Progenitor cell of endocrine pancreas (in vitro differentiated cells): ENCODE measurements at regions not wholly inside any gene's neighbourhood (a gene's known extent, or its start where the extent isn't known, plus 50 kb on each side); places are given as distances from the start of the nearest gene placed in this dataset.

ENCODE experiments used
- DNase-seq: peaks from one replicate; pipeline ENCODE4 v3.0.0; 2021; ENCODE audit warnings: low spot score; ENCODE audit not compliant: unreplicated experiment
- H3K27ac Mint-ChIP-seq: 2 replicates; pipeline ENCODE4 v1.8.0; 2021; ENCODE audit warnings: mild to moderate bottlenecking, moderate library complexity, mixed read lengths
- H3K27me3 Mint-ChIP-seq: 2 replicates; pipeline ENCODE4 v1.8.0; 2021; ENCODE audit warnings: mixed read lengths
- H3K36me3 Mint-ChIP-seq: 2 replicates; pipeline ENCODE4 v1.8.0; 2022; ENCODE audit warnings: mixed read lengths; ENCODE audit not compliant: insufficient read depth
- H3K4me1 Mint-ChIP-seq: 2 replicates; pipeline ENCODE4 v1.8.0; 2021; ENCODE audit warnings: low read depth, mixed read lengths
- H3K4me3 Mint-ChIP-seq: 2 replicates; pipeline ENCODE4 v1.8.0; 2021; ENCODE audit warnings: low read depth, mild to moderate bottlenecking, moderate library complexity, mixed read lengths
- H3K9me3 Mint-ChIP-seq: 2 replicates; pipeline ENCODE4 v1.8.0; 2021; ENCODE audit warnings: low read depth, mixed read lengths
- TF ChIP-seq, protein P1 (sequence below): fragments of 200-600 bp; sonication (generic); IDR thresholded peaks from one replicate; pipeline ENCODE4 v1.5.0; 2021; ENCODE audit warnings: antibody characterized with exemption, mild to moderate bottlenecking; ENCODE audit not compliant: unreplicated experiment

DNA sequence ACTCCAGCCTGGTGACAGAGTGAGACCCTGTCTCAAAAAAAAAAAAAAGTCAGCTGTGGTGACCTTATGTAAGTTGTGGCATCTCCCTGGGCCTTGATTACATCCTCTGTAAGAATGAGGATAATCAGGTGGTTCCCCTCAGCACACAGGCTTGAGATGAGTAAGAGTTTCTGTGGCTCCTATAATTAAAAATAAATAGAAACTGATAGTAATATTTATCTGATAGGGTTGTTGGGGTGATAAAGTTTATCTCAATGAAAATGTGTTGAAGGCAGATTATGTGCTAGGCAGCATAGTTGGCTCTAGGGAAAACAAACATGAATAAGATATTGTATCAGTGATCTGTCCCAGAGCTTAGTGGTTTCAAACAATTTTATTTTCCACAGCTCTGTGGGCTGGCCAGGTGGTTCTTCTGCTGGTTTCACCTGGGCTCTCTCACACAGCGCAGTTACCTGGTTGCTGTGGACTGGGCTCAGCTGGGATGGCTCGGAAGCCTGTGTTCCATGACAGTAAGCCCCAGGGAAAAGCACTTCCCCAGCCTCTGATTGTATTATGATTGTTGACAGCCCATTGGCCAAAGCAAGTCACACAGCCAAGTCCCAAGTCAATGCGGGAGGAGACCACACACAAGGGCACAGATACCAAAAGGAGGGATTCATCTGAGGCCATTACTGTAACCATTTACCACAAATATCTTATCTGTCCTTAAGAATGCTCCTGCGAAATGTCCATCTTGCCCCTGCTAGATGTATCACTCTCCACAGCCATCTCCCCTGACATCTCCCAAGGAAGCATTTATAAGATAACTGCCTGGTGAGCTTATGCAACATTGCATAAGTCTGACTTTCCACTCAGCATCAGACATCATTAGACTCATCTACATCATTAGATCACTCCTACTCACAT lies 151.7 kb downstream of the NUAK1 start:
- no peaks in the 10 kb centered on the region for H3K9me3 Mint-ChIP-seq
- H3K27ac Mint-ChIP-seq = no peak overlapping the region
- H3K27me3 Mint-ChIP-seq = peaks cover 42% of the 10 kb centered on the region
- DNase-seq = no peak
- H3K36me3 Mint-ChIP-seq = no peaks in the 10 kb centered on the region
- TF ChIP-seq, protein P1, sequence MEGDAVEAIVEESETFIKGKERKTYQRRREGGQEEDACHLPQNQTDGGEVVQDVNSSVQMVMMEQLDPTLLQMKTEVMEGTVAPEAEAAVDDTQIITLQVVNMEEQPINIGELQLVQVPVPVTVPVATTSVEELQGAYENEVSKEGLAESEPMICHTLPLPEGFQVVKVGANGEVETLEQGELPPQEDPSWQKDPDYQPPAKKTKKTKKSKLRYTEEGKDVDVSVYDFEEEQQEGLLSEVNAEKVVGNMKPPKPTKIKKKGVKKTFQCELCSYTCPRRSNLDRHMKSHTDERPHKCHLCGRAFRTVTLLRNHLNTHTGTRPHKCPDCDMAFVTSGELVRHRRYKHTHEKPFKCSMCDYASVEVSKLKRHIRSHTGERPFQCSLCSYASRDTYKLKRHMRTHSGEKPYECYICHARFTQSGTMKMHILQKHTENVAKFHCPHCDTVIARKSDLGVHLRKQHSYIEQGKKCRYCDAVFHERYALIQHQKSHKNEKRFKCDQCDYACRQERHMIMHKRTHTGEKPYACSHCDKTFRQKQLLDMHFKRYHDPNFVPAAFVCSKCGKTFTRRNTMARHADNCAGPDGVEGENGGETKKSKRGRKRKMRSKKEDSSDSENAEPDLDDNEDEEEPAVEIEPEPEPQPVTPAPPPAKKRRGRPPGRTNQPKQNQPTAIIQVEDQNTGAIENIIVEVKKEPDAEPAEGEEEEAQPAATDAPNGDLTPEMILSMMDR = no peak
- H3K4me3 Mint-ChIP-seq = no peak overlapping the region
- H3K4me1 Mint-ChIP-seq = peaks cover 4% of the 10 kb centered on the region

DNA sequence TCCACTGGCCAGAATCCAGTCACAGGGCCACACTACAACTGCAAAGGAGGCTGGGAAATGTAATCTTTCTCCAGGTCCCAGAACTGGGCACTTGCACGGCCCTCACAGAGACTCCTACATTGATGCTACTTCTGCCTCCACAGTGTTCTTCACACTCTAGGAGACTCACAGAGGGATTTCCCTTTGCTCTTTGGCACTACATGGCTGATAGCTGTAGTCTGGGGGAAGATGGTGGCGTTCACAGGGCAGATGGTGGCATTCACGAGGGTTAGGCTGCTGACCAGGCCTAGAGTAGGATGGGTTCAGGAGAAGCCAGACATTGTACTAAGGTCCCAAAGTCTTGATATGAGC lies 151.1 kb downstream of the NUAK1 start:
- H3K27ac Mint-ChIP-seq = no peak overlapping the region
- peaks cover 44% of the 10 kb centered on the region for H3K27me3 Mint-ChIP-seq
- H3K36me3 Mint-ChIP-seq = no peaks in the 10 kb centered on the region

DNA sequence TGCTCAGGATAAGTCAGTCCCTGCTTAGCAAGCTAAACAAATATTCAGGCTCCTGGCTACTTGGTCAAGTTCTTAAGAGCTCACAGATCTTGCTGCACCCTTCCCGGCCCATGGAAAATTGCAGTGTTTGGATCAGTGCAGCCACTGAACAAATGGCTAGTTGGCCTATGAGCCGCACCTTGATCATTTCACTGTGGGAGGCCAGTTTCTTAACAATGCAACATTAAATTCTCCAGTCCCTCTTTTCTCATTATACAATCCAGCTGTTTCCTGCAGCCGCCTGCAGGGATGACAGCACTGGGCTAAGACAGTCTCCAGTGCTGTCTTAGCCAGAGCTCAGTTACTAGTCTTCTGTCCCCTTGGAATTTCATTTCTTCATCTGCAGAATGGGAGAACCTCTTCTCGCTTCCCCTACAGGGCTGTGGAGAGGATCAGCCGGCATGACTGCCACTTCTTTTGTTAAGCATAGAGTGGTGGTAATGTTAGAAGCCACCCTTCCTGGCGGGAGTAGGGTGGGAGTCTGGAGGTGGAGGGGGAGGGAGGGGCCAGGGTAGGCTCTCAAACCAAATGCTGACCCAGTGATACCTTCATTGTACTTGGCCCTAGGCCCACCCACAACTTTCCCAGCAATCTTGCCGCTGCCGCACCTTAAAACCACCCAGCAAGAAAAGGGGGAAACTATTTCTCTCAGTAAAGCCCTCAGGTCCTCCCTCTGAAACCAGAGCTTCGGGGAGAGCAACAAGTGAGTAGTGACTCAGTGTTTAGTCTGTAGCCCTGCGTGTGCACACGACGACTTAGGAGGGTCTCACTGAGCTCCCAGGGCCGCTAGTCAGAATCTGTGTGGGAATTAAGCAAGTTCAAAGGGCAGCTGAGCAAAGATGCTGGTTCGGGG lies 145.7 kb downstream of the NUAK1 start:
- TF ChIP-seq, protein P1 = no peak
- H3K36me3 Mint-ChIP-seq = no peaks in the 10 kb centered on the region
- no peaks in the 10 kb centered on the region for H3K9me3 Mint-ChIP-seq
- peaks cover 48% of the 10 kb centered on the region for H3K27me3 Mint-ChIP-seq
- peaks cover 2% of the 10 kb centered on the region for H3K4me1 Mint-ChIP-seq
- no peak overlapping the region for H3K27ac Mint-ChIP-seq
- no peak overlapping the region for H3K4me3 Mint-ChIP-seq
- DNase-seq = no peak

More for the DNA sequence above, 151.1 kb downstream of the NUAK1 start:
- Mint-ChIP-seq H3K9me3 (no peaks in the 10 kb centered on the region), H3K4me1 (peaks cover 4% of the 10 kb centered on the region), H3K4me3 (no peak overlapping the region)
- TF ChIP-seq, protein P1 = no peak
- DNase-seq = no peak

DNA sequence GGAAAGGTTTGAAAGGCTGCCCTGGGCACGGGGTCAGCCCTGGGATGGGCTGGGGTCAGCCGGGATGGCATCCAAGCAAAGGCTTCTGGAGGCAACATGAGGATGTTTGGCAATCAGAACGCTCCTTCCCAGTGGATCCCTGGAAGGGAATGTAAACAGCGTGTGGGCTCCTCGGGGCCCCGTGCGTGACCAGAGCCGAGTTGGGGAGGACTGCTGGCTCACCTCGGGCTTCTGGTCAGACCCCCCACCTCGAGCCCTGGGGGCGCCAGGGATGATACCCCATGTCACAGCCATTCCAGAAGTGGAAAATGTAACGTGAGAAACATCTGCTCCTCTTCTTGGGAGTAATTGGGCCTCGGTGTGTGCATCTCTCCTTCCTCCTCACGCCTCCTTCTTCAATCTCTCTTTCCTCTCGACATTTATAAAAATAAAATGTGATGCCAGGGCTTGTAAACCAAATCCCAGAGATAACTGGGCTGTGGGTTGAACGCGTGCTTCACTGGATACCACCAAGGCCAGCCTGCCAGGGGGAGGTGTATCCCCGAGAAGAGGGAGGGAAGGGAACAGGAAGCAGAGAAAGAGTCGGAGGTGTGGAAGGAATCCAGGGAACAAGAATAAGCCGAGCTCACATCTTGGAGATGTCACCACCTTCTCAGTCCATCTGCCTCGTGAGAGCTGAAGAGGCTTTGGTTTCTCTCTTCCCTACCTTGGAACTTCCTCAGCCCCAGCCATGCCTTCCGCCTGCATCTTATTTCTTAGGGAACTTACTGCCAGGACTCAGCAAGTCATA lies 144.8 kb downstream of the NUAK1 start:
- H3K4me3 Mint-ChIP-seq = no peak overlapping the region
- no peak overlapping the region for H3K27ac Mint-ChIP-seq
- no peak for DNase-seq
- no peaks in the 10 kb centered on the region for H3K36me3 Mint-ChIP-seq
- peaks cover 2% of the 10 kb centered on the region for H3K4me1 Mint-ChIP-seq
- TF ChIP-seq, protein P1 = no peak
- peaks cover 48% of the 10 kb centered on the region for H3K27me3 Mint-ChIP-seq
- H3K9me3 Mint-ChIP-seq = no peaks in the 10 kb centered on the region
